Epithelial cell of prostate (primary cell): ENCODE measurements at regions not wholly inside any gene's neighbourhood (a gene's known extent, or its start where the extent isn't known, plus 50 kb on each side); places are given as distances from the start of the nearest gene placed in this dataset.
"Not testable (repeated sequence)": the region's sequence is repeated elsewhere in the genome, so short reads cannot be mapped to it uniquely, and the experiment has no call there.

Source experiments
- DNase-seq: peaks from one replicate; pipeline ENCODE4 v3.0.0-alpha.2; 2011; ENCODE audit warnings: low read depth, low spot score
- H3K27ac ChIP-seq: fragments of 450-650 bp; 2 replicates; pipeline ENCODE4 v1.5.1; 2017; ENCODE audit warnings: mild to moderate bottlenecking

DNA sequence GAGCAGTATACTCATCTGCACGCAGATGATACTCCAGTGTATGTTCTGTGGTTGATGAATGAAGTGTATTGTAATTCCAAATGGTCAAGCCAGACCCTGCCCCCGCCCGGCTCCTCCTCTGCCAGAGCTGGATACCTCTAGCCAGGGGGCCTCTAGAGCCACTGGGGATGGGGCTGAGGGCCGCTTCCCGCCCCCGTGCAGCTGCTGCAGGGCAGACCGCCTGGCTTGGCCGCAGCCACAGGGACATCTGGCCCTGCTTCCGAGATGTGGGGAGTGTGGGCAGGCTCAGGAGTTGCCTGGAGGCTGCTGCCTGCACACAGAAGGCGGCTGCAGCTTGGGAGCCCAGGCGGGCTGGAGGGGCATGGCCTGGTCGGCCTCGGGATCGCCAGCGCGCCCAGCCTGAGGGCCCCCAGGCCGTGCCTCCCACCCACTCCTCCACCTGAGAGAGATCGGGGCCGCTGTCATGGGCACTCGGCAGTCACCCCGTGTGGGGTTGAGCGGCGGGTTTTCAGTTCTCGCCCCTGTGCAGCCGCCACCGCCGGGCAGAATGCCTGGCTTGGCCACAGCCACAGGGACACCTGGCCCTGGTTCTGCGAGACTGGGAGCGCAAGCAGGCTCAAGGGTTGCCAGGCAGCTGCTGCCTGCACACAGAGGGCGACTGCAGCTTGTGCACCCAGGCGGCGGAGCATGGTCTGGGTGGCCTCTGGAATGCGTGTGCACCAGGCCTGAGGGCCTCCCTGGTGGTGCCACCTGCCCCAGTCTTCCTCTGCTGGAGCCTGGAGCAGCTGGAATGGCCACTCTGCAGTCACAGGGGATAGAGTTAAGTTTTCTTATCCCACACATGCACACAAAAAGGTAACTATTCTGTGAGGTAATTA is 1643.7 kb downstream of the SPATA31A7 start:
- H3K27ac ChIP-seq, DNase-seq: not testable (repeated sequence)

DNA sequence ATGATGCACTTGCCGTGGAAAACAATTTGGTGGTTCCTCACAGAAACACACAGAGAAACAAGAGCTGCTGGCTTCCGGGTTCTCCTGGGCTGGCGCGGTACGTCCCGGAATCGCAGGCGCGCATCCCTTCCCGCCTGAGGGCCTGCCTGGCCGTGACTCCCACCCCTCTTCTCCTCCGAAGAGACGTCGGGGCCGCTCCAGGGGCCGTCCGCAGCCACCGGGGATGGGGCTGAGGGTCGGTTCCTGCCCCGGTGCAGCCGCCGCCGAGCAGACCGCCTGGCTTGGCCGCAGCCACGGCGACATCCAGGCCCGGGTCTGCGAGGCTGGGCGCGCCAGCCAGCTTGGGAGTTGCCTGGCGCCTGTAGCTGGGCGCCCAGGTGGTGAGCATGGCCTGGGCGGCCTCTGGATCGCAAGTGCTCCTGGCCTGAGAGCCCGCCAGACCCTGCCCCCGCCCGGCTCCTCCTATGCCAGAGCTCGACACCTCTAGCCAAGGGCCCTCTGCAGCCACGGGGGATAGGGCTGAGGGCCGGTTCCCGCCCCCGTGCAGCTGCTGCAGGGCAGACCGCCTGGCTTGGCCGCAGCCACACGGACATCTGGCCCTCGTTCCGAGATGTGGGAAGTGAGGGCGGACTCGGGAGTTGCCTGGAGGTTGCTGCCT is 1647.5 kb downstream of the SPATA31A7 start:
- DNase-seq, H3K27ac ChIP-seq: not testable (repeated sequence)

DNA sequence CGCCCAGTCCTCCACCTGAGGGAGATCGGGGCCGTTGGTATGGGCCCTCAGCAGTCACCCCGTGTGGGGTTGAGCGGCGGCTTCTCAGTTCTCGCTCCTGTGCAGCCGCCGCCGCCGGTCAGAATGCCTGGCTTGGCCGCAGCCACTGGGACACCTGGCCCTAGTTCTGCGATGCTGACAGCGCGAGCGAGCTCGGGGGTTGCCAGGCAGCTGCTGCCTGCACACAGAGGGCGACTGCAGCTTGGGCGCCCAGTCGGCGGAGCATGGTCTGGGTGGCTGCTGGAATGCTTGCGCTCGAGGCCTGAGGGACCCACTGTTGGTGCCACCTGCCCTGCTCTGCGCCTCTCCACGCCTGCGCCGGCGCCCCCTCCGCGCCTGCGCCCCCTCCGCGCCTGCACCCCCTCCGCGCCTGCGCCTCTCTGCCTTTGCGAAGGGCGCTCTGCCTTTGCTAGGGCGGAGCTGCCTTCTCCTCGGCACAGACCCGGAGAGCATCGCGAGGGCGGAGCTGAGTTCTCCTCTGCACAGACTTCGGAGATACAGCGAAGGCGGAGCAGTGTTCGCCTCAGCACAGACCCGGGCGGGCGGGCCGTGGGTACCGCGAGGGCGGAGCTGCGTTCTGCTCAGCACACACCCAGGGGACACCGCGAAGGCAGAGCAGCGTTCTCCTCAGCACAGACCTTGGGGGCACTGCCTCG is 1648.3 kb downstream of the SPATA31A7 start:
- DNase-seq = peak; percentile 64
- not testable (repeated sequence) for H3K27ac ChIP-seq

DNA sequence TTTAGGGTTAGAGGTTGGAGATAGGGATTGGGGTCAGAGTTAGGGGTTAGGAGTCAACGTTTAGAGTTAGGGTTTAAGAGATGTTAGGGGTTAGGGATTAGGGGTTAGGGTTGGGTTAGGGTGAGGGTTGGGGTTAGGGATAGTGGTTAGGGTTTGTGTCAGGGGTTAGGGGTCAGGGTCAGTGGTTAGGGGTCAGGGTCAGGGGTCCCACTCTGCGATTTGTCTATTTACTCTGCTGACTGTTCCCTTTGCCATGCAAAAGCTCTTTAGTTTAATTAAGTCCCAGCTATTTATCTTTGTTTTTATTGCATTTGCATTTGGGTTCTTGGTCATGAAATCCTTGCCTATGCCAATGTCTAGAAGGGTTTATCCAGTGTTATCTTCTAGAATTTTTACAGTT is 1649.3 kb downstream of the SPATA31A7 start:
- H3K27ac ChIP-seq, DNase-seq: not testable (repeated sequence)

DNA sequence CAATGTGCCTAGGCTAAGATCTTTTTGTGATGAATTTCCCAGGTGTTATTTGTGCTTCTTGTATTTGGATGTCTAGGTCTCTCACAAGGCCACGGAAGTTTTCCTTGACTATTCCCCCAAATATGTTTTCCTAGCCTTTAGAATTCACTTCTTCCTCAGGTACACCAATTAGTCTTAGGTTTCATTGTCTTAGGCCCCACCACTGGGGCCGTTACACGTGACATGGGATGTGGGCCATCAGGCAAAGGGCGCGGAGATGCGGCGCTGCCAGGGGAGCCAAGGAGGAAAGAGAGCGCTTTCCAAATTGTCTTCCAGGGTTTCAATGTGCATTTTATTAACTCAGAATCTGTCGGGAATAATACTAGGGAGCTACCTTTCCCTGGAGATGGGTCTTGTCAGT is 1653.3 kb downstream of the SPATA31A7 start:
- not testable (repeated sequence) for DNase-seq

DNA sequence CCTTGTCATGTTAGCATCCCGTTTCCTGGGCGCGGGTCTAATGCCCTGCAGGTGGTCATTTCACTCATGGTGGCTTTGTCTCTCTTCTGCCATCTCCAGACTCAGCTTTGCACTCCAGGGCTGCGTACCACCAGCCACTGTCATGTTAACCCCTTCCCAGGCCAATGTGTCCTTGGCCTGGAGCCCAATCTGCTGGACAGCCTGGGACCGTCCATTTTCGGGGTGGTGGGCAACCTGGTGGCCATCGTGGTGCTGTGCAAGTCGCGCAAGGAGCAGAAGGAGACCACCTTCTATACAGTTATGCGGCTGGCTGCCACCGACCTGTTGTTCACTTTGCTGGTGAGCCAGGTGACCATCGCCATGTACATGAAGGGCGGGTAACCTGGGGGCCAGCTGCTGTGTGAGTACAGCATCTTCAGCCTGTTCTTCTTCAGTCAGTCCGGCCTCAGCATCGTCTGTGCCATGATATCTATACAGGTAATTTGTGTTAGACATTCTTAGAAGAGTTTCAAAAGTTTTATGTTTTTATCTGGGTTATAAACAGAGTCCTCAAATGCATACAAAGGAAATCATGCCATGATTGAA is 1654.0 kb downstream of the SPATA31A7 start:
- not testable (repeated sequence) for H3K27ac ChIP-seq, DNase-seq

More for the DNA sequence above, 1653.3 kb downstream of the SPATA31A7 start:
- not testable (repeated sequence) for H3K27ac ChIP-seq

DNA sequence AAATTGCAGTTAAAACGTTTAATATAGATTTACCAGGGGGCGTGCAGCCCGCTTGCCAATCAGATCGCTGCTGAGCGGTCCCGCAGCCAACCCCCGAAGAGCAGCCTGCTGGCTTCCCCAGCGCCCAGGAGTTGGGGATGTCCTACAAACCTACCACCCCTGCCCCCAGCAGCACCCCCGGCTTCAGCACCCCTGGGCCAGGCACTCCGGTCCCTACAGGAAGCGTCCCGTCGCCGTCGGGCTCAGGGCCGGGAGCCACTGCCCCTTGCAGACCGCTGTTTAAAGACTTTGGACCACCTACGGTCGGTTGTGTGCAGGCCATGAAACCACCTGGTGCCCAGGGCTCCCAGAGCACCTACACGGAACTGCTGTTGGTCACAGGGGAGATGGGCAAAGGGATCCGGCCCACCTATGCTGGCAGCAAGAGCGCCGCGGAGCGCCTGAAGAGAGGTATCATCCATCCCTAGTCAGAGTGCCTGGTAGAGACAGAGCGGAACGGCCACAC is 1654.9 kb downstream of the SPATA31A7 start:
- DNase-seq, H3K27ac ChIP-seq: not testable (repeated sequence)

DNA sequence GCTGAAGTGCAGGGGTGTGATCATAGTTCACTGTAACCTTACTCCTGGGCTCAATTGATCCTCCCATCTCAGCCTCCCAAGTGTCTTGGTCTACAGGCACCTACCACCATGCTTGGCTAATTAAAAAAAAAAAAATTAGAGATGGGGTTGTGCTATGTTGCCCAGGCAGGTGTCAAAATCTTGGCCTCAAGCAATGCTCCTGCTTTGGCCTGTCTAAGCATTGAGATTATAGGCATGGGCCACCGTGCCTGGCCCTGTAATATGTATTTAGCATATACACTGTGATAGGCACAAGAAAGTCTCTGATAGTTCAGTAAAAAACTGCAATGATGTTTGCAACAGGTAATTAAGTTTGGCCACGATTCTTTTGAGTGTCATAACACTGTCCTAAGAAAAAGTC is 1658.4 kb downstream of the SPATA31A7 start:
- not testable (repeated sequence) for DNase-seq, H3K27ac ChIP-seq

DNA sequence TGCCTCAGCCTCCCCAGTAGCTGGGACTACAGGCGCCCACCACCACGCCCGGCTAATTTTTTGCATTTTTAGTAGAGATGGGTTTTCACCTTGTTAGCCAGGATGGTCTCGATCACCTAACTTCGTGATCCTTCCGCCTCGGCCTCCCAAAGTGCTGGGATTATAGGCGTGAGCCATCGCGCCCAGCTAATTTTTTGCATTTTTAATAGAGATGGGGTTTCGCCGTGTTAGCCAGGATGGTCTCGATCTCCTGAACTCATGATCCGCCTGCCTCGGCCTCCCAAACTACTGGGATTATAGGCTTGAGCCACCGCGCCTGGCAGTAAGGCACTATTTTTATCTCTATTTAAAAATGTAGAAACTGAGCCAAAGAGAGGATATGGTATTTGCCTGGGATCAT is 1660.2 kb downstream of the SPATA31A7 start:
- H3K27ac ChIP-seq, DNase-seq: not testable (repeated sequence)

DNA sequence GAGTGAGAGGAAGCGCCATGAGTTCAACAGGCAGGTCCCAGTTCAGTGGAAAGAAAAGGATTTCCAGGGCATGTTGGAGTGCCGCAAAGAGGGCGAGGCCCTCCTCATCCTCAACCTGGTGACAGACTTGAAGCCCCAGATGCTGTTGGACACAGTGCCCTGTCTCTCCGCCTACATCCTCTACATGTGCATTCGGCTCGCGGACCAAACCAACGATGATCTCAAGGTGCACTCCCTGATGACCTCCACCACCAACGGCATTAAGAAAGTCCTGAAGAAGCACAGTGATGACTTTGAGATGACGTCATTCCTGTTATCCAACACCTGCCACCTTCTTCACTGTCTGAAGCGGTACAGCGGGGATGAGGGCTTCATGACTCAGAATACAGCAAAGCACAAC is 1667.4 kb downstream of the SPATA31A7 start:
- DNase-seq, H3K27ac ChIP-seq: not testable (repeated sequence)

DNA sequence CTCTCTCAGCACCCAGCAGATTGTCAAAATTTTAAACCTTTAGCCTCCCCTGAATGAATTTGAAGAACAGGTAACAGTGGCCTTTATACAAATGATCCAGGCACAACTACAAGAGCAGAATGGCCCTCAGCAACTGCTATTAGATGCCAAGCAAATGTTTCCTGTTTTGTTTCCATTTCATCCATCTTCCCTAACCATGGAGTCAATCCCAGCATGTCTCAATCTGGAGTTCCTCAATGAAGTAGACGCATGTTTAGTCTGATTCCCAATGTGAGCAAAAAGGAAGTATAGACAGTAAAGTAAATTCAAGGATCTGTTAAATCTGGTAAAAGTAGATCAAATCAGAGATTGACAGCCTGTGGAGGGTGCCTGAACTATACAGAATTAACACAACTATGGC is 1668.4 kb downstream of the SPATA31A7 start:
- not testable (repeated sequence) for DNase-seq, H3K27ac ChIP-seq

DNA sequence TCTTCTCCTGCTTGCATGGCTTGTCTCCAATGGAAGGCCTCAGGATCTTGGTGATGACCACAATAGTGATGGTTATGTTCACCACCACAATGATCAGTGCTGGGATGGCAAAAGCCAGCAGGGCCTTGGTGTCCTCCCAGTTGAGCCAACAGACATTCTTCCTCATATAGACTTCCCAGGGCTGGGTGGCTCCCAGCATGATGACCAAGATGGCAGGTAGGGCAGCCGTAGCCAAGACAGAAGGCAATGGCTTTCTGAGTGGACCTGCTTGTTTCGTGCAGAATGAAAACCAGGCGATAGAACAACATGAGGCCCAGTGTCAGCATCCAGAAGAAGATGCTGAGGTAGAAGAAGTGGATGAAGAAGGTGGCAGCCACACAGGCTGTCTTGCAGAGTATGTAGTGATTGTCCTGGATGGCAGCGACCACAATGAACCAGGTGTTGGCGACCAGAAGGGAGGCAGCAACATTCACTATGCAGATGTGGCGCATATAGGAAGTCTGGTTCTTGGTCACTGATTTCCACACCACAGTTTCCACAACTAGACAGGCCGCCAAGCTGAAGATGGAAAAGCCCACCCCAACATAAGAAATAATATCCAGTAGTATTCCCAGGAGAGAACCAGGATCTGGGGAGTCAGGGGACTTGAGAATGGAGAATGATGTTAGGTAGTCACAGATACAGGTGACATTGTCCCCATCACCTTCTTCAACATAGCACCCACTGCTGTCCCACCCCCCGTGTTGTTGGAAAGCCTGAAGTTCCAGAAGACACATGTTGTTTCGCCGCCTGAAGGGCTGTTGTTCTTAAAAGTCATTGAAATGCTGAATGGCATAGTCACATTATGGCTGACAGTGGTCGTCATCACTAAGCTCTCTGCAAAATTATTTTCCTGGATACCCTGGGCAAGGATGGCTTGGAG is 1671.4 kb downstream of the SPATA31A7 start:
- DNase-seq, H3K27ac ChIP-seq: not testable (repeated sequence)

DNA sequence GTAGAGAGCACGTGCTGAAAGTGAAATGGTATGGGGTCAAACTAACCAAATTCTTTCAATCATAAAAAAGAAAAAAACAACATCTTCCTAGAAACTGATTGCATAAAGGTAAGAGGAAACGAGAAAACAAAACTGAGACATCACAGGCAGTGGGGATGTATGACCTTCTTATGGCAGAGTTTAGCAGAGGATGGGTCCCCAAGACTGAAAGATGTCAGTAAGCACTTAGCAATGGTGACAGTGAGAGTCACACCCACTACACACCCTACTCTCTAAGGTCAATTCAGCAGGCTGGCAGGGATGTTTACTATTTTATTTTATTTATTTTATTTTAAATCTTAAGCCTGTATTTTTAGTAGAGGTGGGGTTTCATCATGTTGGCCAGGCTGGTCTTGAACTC is 1672.3 kb downstream of the SPATA31A7 start:
- not testable (repeated sequence) for DNase-seq, H3K27ac ChIP-seq

DNA sequence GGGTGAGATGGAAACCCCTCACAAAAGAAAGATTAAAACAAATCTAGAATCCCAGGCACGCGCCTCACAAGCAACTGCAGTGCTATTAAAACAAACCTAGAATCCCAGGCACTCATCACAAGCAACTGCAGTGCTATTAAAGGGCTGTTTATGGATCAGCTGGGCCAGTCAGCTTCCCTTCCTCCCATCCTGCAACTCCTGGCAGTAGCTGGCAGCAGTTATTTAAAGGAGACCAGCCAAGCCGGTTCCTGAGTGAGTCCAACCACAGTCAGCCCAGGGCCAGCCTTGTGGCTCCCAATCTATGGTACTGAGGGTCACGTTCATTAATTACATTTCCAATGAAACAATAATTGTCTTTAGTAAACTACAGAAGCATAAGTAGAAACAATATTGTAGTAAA is 1673.5 kb downstream of the SPATA31A7 start:
- peak; percentile 49 for DNase-seq
- H3K27ac ChIP-seq = not testable (repeated sequence)

DNA sequence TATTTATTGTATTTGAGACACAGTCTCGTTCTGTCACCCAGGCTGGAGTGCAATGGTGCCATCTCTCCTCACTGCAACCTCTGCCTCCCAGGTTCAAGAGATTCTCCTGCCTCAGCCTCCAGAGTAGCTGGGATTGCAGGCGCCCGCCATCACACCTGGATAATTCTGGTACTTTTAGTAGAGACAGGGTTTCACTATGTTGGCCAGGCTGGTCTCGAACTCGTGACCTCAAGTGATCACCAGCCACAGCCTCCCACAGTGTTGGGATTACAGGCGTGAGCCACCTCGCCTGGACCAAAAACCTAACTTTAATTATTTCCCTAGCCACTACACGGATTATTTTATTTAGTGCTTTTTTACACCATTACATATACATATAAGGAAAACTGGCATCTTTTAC is 1674.0 kb downstream of the SPATA31A7 start:
- DNase-seq, H3K27ac ChIP-seq: not testable (repeated sequence)

DNA sequence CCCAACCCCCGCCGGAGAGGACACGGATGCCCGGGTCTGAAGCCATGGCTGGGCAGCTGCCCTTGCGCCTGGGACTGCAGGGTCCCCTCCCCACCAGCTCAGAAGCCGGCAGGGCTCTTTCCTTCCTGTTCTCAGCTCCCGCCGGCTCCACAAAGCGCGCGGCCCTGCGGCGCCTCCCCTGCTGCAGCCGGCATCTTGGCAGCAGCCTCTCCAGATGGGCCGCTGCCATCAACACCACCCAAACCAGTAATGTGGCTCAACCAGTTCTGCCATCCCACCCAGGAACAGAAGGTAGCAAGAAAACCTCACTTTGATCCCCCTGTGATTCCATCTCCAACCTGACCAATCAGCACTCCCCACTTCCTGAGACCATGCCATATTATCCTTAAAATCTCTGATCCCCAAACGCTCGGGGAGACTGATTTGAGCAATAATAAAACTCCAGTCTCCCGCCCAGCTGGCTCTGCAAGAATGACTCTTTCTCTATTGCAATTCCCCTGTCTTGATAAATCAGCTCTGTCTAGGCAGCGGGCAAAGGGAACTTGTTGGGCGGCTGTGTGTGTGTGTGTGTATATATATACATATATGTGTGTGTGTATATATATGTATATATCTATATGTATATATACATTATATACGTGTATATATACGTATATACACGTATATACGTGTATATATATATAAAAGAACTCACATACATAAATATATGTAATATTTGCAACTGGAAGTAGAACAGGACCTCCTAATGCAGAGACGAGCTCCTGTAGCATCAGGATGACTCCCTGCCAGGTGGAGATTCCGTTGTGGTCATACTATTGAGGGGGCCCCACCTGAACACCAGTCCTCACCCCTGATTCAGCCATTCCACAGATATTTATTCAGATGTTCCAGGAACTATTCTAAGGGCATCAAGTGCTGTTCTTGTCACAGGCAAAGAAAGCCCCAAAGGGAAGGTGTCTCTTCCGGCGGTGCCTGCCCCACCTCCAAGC is 1674.9 kb downstream of the SPATA31A7 start:
- H3K27ac ChIP-seq = not testable (repeated sequence)
- peak; percentile 20 for DNase-seq

DNA sequence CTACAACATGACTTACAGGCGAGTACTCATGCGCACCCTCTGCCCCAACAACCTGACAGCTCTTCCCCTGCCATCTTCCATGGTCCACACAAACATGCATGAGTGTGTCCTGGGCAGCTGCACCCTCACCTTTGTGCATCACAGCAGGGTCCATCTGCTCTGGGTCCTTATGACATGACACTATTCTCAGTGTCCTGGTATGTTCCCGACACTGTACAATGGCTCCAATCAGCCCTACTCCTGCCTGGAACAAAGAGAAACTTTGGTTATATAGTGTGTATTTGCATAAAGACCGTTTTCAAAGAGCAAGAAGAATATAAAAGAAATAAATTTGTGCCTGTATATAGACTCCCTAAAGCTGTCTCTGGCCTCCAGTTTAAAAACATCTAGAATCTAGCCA is 1679.2 kb downstream of the SPATA31A7 start:
- DNase-seq, H3K27ac ChIP-seq: not testable (repeated sequence)

DNA sequence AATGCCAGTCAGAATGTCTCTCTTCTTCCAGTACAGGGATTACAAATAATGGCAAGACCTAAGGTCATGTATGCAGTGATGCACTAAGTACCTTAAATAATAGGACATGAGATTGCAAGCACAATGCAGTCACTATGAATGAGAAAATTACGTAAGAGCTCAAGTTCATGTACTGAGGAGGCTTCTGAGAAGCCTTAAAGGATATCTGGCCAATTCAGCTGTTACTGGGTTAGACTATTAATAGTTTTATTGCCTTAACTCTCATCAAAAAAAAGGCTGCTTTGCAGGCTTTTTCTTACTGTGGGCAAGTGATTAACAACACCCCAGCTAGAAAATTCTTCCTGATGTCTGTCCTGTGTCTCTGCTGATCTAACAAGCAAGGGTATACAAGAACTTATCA is 1681.9 kb downstream of the SPATA31A7 start:
- not testable (repeated sequence) for H3K27ac ChIP-seq, DNase-seq
